Keratinocyte (primary cell): ENCODE measurements at regions not wholly inside any gene's neighbourhood (a gene's known extent, or its start where the extent isn't known, plus 50 kb on each side); places are given as distances from the start of the nearest gene placed in this dataset.

Experiments
- CTCF ChIP-seq, 3 experiments: IDR thresholded peaks in 1 of 3; conservative IDR thresholded peaks in 1 of 3; optimal IDR thresholded peaks in 1 of 3; 2 replicates in 2 of 3; 3 replicates in 1 of 3; pipeline versions ENCODE3 to v1.5.1; 2011; ENCODE audit warnings: low read length in 3 of 3, mild to moderate bottlenecking in 3 of 3, moderate library complexity in 2 of 3, control low read depth in 1 of 3, inconsistent platforms in 1 of 3; ENCODE audit not compliant: insufficient read depth in 2 of 3; ENCODE audit errors: extremely low read depth in 1 of 3
- EZH2 ChIP-seq: IDR thresholded peaks from one replicate; pipeline ENCODE4 v1.6.1; 2012; ENCODE audit warnings: inconsistent platforms, mild to moderate bottlenecking, low read length, moderate library complexity

DNA sequence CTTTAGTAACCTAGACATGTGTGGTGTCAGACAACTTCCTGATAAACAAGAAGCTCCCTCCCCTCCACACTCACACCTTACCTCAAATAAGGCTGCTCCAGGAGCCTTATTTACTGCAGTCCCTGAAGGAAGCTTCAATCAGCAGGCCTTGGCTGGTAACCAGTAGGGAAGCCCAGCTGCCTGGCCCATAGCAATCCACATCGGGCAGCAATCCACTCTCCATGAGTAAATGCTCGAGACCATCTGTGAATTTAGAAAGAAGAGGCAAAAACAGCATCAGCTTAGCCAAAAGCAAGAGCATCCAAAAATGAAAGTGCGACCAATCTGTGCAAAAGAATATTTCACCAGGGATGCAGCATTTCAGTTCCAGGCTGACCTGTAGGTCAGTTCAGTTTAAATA, 213.3 kb upstream of the TUSC1 start:
- TF ChIP-seq CTCF (optimal IDR thresholded peaks at IDR 0.05 in 1 of 3, IDR thresholded peaks at IDR 0.05 in 1 of 3, conservative IDR thresholded peaks at IDR 0.05 in 1 of 3; ENCODE audit: extremely low read depth in 1 of 3, insufficient read depth in 2 of 3, low read length in 3 of 3) (no peak), EZH2 (no peak)
